HL-60 (cell line): ENCODE measurements at regions not wholly inside any gene's neighbourhood (a gene's known extent, or its start where the extent isn't known, plus 50 kb on each side); places are given as distances from the start of the nearest gene placed in this dataset.
"Not testable (repeated sequence)": the region's sequence is repeated elsewhere in the genome, so short reads cannot be mapped to it uniquely, and the experiment has no call there.

ENCODE experiments used
- DNase-seq, 2 experiments: peaks; one replicate each; pipeline ENCODE4 v3.0.0-alpha.2; 2010 to 2020; ENCODE audit warnings: low read depth in 1 of 2, low spot score in 1 of 2
- H3K27ac ChIP-seq: fragments of 250-450 bp; sonication (Bioruptor Pico); replicated peaks from 2 replicates; pipeline ENCODE4 v1.5.1; 2020; ENCODE audit warnings: mild to moderate bottlenecking, moderate library complexity
- H3K27me3 ChIP-seq: fragments of 250-450 bp; sonication (Bioruptor Pico); 2 replicates; pipeline ENCODE4 v1.5.1; 2021; ENCODE audit warnings: mild to moderate bottlenecking, moderate library complexity; ENCODE audit not compliant: insufficient read depth, poor library complexity, severe bottlenecking
- H3K4me3 ChIP-seq: replicated peaks from 2 replicates; pipeline ENCODE4 v1.5.1; 2011; ENCODE audit warnings: mild to moderate bottlenecking, control low read depth, low read length; ENCODE audit not compliant: insufficient read depth
- CTCF ChIP-seq: IDR thresholded peaks from one replicate; pipeline ENCODE4 v1.5.1; 2011; ENCODE audit warnings: low read length, control low read depth, inconsistent platforms; ENCODE audit not compliant: insufficient read depth
- GABPA ChIP-seq: IDR thresholded peaks from 2 replicates; pipeline ENCODE4 v1.6.1; 2012; ENCODE audit warnings: low read depth
- POLR2AphosphoS5 ChIP-seq: IDR thresholded peaks from 2 replicates; pipeline ENCODE4 v1.6.1; 2012; ENCODE audit warnings: low read depth
- REST ChIP-seq: IDR thresholded peaks from 2 replicates; pipeline ENCODE4 v1.6.1; 2012; ENCODE audit warnings: low read depth; ENCODE audit not compliant: insufficient replicate concordance
- SPI1 ChIP-seq: IDR thresholded peaks from 2 replicates; pipeline ENCODE4 v1.6.1; 2012; ENCODE audit warnings: low read depth, mild to moderate bottlenecking, borderline replicate concordance

GRCh38 chr2:19627359-19627758, 268.9 kb upstream of the OSR1 start:
- Histone ChIP-seq H3K4me3 (no peak overlapping the region), H3K27ac (no peak overlapping the region), H3K27me3 (no peaks in the 10 kb centered on the region)
- no peak for DNase-seq
- no peak for TF ChIP-seq REST
- no peak for TF ChIP-seq SPI1
- TF ChIP-seq GABPA, result no peak
- no peak for TF ChIP-seq CTCF
- no peak for TF ChIP-seq POLR2AphosphoS5

- Histone ChIP-seq H3K27me3 (no peaks in the 10 kb centered on the region), H3K27ac (no peak overlapping the region), H3K4me3 (no peak overlapping the region)
- no peak for DNase-seq
- TF ChIP-seq CTCF (no peak), GABPA (no peak), SPI1 (no peak), REST (no peak), POLR2AphosphoS5 (no peak)
Measured at GRCh38 chr2:19623488-19623887, 265.1 kb upstream of the OSR1 start.

- TF ChIP-seq POLR2AphosphoS5, result no peak
- TF ChIP-seq SPI1, result no peak
- no peak for TF ChIP-seq REST
- TF ChIP-seq GABPA, result no peak
- TF ChIP-seq CTCF, result no peak
- H3K27ac ChIP-seq, result no peak overlapping the region
- DNase-seq, result no peak
- H3K27me3 ChIP-seq, result no peaks in the 10 kb centered on the region
- no peak overlapping the region for H3K4me3 ChIP-seq
Measured at GRCh38 chr2:19617257-19617848, 258.9 kb upstream of the OSR1 start.

GRCh38 chr2:19615402-19615801, 257.0 kb upstream of the OSR1 start:
- H3K4me3 ChIP-seq, DNase-seq, H3K27ac ChIP-seq, H3K27me3 ChIP-seq: not testable (repeated sequence)
